ENCODE measurements at regions not wholly inside any gene's neighbourhood (a gene's known extent, or its start where the extent isn't known, plus 50 kb on each side); places are given as distances from the start of the nearest gene placed in this dataset.

DNA sequence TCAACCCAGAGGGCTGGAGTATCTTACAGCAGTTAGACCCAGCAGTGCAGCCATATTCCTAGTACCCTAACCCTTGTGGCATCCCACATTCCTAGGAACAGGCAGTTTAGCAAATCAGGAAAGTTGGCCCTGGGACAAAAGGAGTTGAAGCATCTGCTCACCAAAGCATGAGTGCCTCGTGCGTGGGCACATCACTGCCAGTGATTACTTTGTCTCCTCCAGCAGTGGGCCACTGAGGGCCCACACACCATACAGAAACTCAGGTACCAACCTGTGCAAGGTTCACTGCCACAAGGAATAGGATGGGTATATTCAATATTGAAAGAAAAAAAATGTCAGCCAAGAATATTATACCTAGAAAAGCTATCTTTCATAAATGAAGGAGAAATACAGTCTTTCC is 227.5 kb upstream of the CNTN5 start:
- no peak for DNase-seq

DNA sequence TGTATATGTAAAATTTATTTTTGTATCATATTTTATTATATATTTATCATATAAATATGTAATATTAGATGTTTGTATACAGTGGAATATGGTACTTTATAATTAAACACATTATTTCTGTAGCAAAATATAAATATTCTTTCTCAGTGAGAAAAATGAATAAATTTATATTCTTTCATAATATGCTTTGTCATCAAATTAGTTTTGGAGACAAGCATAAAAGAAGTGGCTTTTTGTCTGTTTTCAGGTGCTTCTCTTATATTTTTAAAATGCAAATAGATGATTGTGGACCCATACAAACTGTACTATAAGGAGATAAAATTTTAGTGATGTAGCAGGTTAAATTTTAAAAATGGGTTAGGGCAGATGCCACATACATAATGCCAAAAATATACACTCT is 222.4 kb upstream of the CNTN5 start:
- DNase-seq: no peak

DNA sequence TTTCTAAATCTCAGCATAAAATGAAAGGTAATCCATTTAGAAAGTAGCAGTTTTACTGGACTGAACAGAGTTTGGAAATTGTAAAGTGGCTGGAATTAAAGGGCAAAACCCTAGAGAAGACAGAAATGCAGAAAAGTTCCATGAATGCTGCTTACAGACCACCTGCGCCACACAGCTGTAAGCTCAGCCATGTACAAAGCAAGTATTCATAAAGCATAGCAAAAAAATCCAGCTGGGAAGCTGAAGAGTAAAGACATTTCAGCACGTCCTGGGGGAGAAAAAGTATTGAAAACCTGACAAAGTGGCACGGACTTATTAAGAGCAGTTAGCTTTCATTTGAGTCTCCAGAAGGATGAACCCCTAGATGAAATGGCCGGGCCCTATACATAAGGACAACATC is 220.1 kb upstream of the CNTN5 start:
- DNase-seq: no peak

GRCh38 chr11:98828986-98829708 is 191.6 kb upstream of the CNTN5 start:
- no peak for DNase-seq

DNA sequence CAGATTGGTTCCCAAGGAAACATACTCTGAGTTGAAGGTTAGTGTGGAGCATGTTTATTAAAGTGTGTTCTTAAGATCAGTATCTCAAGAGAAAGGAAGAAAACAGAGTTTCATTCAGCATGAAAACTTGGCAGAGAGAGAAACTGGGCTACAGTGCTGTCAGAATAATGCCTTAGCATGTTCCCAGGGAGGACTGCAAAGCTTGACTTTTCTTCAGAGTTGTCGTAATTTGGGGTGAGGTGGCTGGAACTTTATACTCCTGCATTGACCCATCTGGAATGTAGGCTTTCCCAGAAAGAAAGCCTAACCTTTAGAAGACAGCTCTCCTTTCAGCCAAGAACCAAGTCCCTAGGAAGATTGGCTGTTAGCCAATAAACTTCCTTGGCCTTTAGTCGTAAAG is 190.8 kb upstream of the CNTN5 start:
- no peak for DNase-seq

DNA sequence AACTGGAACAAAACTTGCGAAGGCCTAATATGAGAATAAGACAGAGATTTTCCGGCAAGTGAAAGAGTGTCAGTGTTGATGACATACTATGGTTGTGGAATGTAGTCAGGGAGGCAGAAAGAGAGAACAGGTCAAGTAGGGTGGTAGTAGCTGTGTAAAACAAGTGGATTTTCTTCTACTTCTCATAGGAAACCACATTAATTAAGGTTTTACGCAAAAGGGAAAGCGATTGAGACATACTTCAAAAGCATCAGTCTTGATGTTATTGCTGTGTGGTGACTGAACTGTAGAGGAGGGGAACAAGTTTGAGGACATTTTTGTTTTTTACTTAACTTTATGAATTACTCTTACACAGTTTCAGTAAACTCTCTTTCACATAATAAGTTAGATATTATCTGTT is 186.0 kb upstream of the CNTN5 start:
- no peak for DNase-seq

DNA sequence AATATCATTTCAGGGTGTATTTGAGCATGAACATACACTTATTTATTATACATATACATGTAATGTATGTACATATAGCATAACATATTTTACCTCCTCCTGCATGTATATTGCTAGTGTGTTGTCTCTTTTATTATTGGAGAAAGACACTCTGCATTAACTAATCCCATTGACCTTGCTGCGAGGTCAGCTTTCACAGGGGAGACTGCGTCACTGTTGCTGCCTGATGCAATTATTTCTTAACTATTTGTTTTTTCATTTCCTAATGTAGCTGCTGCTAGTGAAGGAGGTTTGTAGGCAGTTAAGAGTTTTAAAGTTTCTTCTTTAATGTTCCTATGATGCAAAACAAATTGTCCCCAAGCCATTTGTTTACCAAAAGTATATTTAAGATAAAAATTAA is 185.4 kb upstream of the CNTN5 start:
- DNase-seq: no peak

DNA sequence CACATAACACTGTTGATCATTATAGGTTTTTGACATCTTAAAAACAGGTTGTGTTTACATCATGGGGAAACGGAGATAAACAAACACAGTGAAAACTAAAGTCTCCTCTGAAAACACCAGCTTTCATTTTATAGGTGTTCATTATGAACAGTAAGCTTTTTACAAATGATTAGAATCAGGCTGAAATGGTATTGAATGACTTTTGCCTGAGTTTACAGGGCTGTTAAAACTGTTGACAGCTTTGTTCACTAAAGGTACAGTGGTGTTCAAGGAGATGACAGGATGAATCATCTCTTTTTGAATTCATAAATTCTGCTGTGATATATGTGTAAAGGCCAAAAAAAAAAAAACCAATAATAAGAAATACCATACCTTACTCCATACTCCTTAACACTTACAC is 184.6 kb upstream of the CNTN5 start:
- DNase-seq: no peak

DNA sequence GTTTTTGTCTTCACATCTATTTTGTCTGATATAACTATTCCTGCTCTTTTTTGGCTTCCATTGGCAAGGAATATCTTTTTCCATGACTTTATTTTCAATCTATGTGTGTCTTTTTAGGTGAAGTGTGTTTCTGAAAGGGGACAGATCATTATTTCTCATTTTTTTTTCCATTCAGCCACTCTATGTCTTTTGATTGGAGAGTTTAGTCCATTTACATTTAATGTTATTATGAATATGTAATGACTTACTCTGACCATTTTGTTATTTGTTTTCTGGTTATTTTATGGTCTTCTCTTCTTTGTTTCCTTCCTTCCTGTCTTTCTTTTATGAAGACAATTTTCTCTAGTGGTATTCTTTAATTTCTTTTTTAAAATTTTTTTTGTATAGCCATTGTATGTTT is 178.6 kb upstream of the CNTN5 start:
- no peak for DNase-seq

DNA sequence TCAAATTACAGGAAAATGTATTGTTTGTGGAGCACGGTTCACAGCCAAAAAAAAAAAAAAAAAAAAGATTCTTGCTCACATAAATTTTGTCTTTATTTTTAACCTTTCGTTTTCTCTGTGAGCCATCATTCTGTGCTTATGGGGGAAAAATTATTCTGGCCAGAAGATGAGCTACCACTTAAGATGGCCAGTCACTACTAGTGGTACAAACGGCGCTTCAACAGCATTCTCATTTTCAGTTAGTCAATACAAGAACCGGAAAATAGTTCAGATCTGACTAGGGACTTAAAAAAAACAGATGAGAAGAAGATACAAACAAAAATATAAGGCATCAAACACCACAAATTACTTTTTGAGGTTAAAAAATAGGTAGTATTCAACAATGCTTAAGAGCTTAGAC is 158.6 kb upstream of the CNTN5 start:
- no peak for DNase-seq

- DNase-seq: no peak
These were observed 149.1 kb upstream of the CNTN5 start for GRCh38 chr11:98871690-98872089.

GRCh38 chr11:98874050-98874449 is 146.7 kb upstream of the CNTN5 start:
- DNase-seq: no peak

DNA sequence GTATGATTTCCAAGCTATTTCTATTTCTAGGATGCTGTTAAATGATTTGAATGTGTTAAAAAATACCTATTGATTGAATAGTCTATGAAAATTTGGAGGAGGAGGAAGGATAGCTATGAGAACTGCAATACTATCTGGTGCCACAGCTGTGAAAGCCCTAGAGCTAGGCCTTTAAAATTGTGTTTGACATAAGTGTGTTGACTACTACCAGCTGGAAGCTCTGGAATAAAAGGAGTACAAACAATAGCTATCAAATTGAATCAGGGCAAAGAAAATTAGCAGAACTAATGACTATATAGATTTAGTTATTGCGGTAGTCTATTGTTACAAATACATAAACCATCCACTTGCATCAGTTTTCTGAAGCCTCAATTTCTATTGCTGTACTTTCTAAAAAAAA is 124.8 kb upstream of the CNTN5 start:
- no peak for DNase-seq

- DNase-seq: no peak
These were observed 79.8 kb upstream of the CNTN5 start for GRCh38 chr11:98940913-98941312.

GRCh38 chr11:98944461-98944860 is 76.3 kb upstream of the CNTN5 start:
- DNase-seq: no peak

- DNase-seq: no peak
These were observed 68.6 kb upstream of the CNTN5 start for GRCh38 chr11:98952107-98952506.

GRCh38 chr11:98955551-98955950 is 65.2 kb upstream of the CNTN5 start:
- DNase-seq: no peak

- DNase-seq: no peak
These were observed 56.6 kb upstream of the CNTN5 start for GRCh38 chr11:98964146-98964545.

- DNase-seq: no peak
These were observed 55.4 kb upstream of the CNTN5 start for GRCh38 chr11:98965358-98965757.

GRCh38 chr11:98965775-98966174 is 55.0 kb upstream of the CNTN5 start:
- no peak for DNase-seq

DNA sequence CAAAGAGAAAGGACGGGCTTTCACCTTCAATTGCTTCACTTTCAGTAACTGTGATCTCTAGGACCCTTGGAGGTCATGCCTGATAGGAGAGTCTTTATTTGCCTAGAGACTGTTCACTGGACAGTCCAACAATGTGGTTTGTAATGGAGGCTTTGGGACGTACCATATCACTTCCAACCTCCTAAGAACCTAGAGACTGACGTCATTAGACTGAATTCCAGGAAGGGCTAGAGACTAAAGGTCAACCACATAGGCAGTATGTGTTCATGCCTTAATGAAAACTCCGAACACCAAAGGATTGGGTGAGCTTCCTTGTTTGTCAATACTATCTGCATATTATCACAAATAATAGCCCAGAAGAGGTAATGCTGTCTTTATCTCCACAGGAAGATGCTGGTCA is 53.7 kb upstream of the CNTN5 start:
- DNase-seq: no peak
